CD14-positive monocyte (primary cell): ENCODE measurements at regions not wholly inside any gene's neighbourhood (a gene's known extent, or its start where the extent isn't known, plus 50 kb on each side); places are given as distances from the start of the nearest gene placed in this dataset.

Experiments used
- DNase-seq, 3 donors: peaks; one replicate each; pipeline ENCODE4 v3.0.0-alpha.2; 2011 to 2022
- H2AFZ ChIP-seq: 2 replicates; pipeline ENCODE4 v1.6.0; 2012; ENCODE audit warnings: mild to moderate bottlenecking, low read depth, low read length, inconsistent platforms; ENCODE audit not compliant: insufficient read depth, poor library complexity, severe bottlenecking
- H3K27ac ChIP-seq, 2 donors: 1 replicate in 1 of 2; 2 replicates in 1 of 2; pipeline ENCODE4 v1.5.1; 2012 to 2013; ENCODE audit warnings: low read length in 2 of 2, control low read depth in 1 of 2, inconsistent platforms in 1 of 2, low read depth in 1 of 2, mild to moderate bottlenecking in 1 of 2
- H3K27me3 ChIP-seq, 2 donors: one replicate each; pipeline versions ENCODE4 v1.6.0 to v1.6.1; 2011 to 2013; ENCODE audit warnings: low read length in 2 of 2; ENCODE audit not compliant: control insufficient read depth in 2 of 2, insufficient read depth in 2 of 2
- H3K36me3 ChIP-seq, 2 donors: replicated peaks in 1 of 2; 1 replicate in 1 of 2; 2 replicates in 1 of 2; pipeline versions ENCODE4 v1.5.1 to v1.6.1; 2012 to 2013; ENCODE audit warnings: low read length in 2 of 2, control low read depth in 1 of 2, inconsistent platforms in 1 of 2, mild to moderate bottlenecking in 1 of 2; ENCODE audit not compliant: insufficient read depth in 2 of 2, control insufficient read depth in 1 of 2
- H3K4me1 ChIP-seq, 2 donors: 1 replicate in 1 of 2; 2 replicates in 1 of 2; pipeline versions ENCODE4 v1.5.1 to v1.6.1; 2012 to 2013; ENCODE audit warnings: low read length in 2 of 2, control low read depth in 1 of 2, inconsistent platforms in 1 of 2, mild to moderate bottlenecking in 1 of 2, moderate library complexity in 1 of 2; ENCODE audit not compliant: insufficient read depth in 2 of 2, control insufficient read depth in 1 of 2
- H3K4me2 ChIP-seq: replicated peaks from 2 replicates; pipeline ENCODE3; 2012; ENCODE audit warnings: low read length, moderate library complexity, mild to moderate bottlenecking; ENCODE audit not compliant: poor library complexity, severe bottlenecking; ENCODE audit errors: extremely low read depth
- H3K4me3 ChIP-seq, 3 experiments: fragments of 200-600 bp in 1 of 3; sonication (generic) in 1 of 3; replicated peaks in 1 of 3; 1 replicate in 2 of 3; 2 replicates in 1 of 3; pipeline ENCODE4 v1.5.1; 2011 to 2013; ENCODE audit warnings: low read length in 3 of 3, mild to moderate bottlenecking in 3 of 3, control low read depth in 2 of 3, low read depth in 2 of 3, inconsistent platforms in 1 of 3, moderate library complexity in 1 of 3
- H3K79me2 ChIP-seq: 2 replicates; pipeline ENCODE4 v1.6.0; 2012; ENCODE audit warnings: mild to moderate bottlenecking, control low read depth, inconsistent platforms, low read length, moderate library complexity; ENCODE audit not compliant: insufficient read depth
- H3K9ac ChIP-seq: 2 replicates; pipeline ENCODE4 v1.6.0; 2017; ENCODE audit warnings: low read length, mild to moderate bottlenecking; ENCODE audit not compliant: insufficient read depth, poor library complexity, severe bottlenecking
- H3K9me3 ChIP-seq, 2 donors: replicated peaks in 1 of 2; 1 replicate in 1 of 2; 2 replicates in 1 of 2; pipeline versions ENCODE4 v1.5.1 to v1.6.1; 2012 to 2013; ENCODE audit warnings: low read length in 2 of 2, control low read depth in 1 of 2; ENCODE audit not compliant: control insufficient read depth in 1 of 2, insufficient read depth in 1 of 2
- H4K20me1 ChIP-seq: 2 replicates; pipeline ENCODE4 v1.6.0; 2012; ENCODE audit warnings: mild to moderate bottlenecking, low read length, control low read depth, moderate library complexity; ENCODE audit not compliant: insufficient read depth
- H3K27ac Mint-ChIP-seq, 7 donors: one replicate each; pipeline ENCODE4 v1.8.0; 2020; ENCODE audit warnings: mild to moderate bottlenecking in 7 of 7, mixed read lengths in 7 of 7, moderate library complexity in 6 of 7, inconsistent platforms in 2 of 7
- H3K27me3 Mint-ChIP-seq, 3 donors: one replicate each; pipeline ENCODE4 v1.8.0; 2021 to 2022; ENCODE audit warnings: low read depth in 3 of 3, mild to moderate bottlenecking in 3 of 3, mixed read lengths in 3 of 3, moderate library complexity in 3 of 3, inconsistent platforms in 1 of 3
- H3K36me3 Mint-ChIP-seq, 2 donors: one replicate each; pipeline ENCODE4 v1.8.0; 2020; ENCODE audit warnings: mixed read lengths in 2 of 2, inconsistent platforms in 1 of 2, mild to moderate bottlenecking in 1 of 2
- H3K4me1 Mint-ChIP-seq: one replicate; pipeline ENCODE4 v1.8.0; 2020; ENCODE audit warnings: mild to moderate bottlenecking, mixed read lengths
- H3K4me3 Mint-ChIP-seq, 2 donors: one replicate each; pipeline ENCODE4 v1.8.0; 2020; ENCODE audit warnings: mild to moderate bottlenecking in 2 of 2, mixed read lengths in 2 of 2, moderate library complexity in 1 of 2
- H3K9me3 Mint-ChIP-seq, 7 donors: one replicate each; pipeline ENCODE4 v1.8.0; 2020 to 2022; ENCODE audit warnings: mixed read lengths in 7 of 7, mild to moderate bottlenecking in 6 of 7, moderate library complexity in 6 of 7, inconsistent platforms in 2 of 7
- CTCF ChIP-seq: fragments of 200-600 bp; IDR thresholded peaks from one replicate; pipeline ENCODE4 v1.8.0; 2022; ENCODE audit warnings: antibody characterized with exemption, mild to moderate bottlenecking
- WGBS: methylation state at CpG from one replicate; pipeline ENCODE4 v1.1.5; 2013; ENCODE audit warnings: missing lambda C conversion rate; ENCODE audit not compliant: insufficient coverage; 5-methylcytosine and 5-hydroxymethylcytosine counted together
- intact Hi-C, 2 donors: fragments of 100-400 bp; cut with micrococcal nuclease; formaldehyde crosslinking; loops; one replicate each; pipeline versions ENCODE4 v1.15.0 to v1.15.1; 2023

GRCh38 chr1:233815865-233816264, 88.6 kb upstream of the SLC35F3 start:
- no peaks in the 10 kb centered on the region for H3K4me1 ChIP-seq
- H4K20me1 ChIP-seq = no peaks in the 10 kb centered on the region
- no peak overlapping the region for H3K4me3 ChIP-seq
- peaks cover 0 to 3% (median 1%) of the 10 kb centered on the region in 3 donors for H3K27me3 Mint-ChIP-seq
- 60% methylated on average over 1 of the region's 3 CpGs for WGBS
- no peaks in the 10 kb centered on the region for H3K9me3 ChIP-seq
- H3K36me3 Mint-ChIP-seq = no peaks in the 10 kb centered on the region
- no peak overlapping the region for H3K4me2 ChIP-seq
- no peaks in the 10 kb centered on the region for H3K27me3 ChIP-seq
- intact Hi-C loops = no loop called here
- no peak overlapping the region for H3K27ac ChIP-seq
- no peak for TF ChIP-seq CTCF
- no peaks in the 10 kb centered on the region for H3K4me1 Mint-ChIP-seq
- H3K36me3 ChIP-seq = no peaks in the 10 kb centered on the region
- H3K9me3 Mint-ChIP-seq = peaks cover 0 to 6% (median 0%) of the 10 kb centered on the region in 7 donors
- no peak overlapping the region for H3K4me3 Mint-ChIP-seq
- no peak overlapping the region for H3K27ac Mint-ChIP-seq
- no peak overlapping the region for H2AFZ ChIP-seq
- no peak overlapping the region for H3K9ac ChIP-seq
- H3K79me2 ChIP-seq = no peaks in the 10 kb centered on the region
- DNase-seq = no peak

GRCh38 chr1:233816348-233816747, 88.1 kb upstream of the SLC35F3 start:
- WGBS = 80% methylated on average over 1 of the region's 2 CpGs
- no peak overlapping the region for H3K27ac ChIP-seq
- H3K4me1 Mint-ChIP-seq = no peaks in the 10 kb centered on the region
- DNase-seq = no peak
- intact Hi-C loops = no loop called here
- peaks cover 0 to 6% (median 0%) of the 10 kb centered on the region in 7 donors for H3K9me3 Mint-ChIP-seq
- no peak overlapping the region for H3K4me3 Mint-ChIP-seq
- H3K36me3 Mint-ChIP-seq = no peaks in the 10 kb centered on the region
- no peaks in the 10 kb centered on the region for H3K9me3 ChIP-seq
- TF ChIP-seq CTCF = no peak
- no peaks in the 10 kb centered on the region for H3K36me3 ChIP-seq
- H2AFZ ChIP-seq = no peak overlapping the region
- H3K27ac Mint-ChIP-seq = no peak overlapping the region
- H3K4me2 ChIP-seq = no peak overlapping the region
- H3K4me3 ChIP-seq = no peak overlapping the region
- no peaks in the 10 kb centered on the region for H3K79me2 ChIP-seq
- no peaks in the 10 kb centered on the region for H3K4me1 ChIP-seq
- no peak overlapping the region for H3K9ac ChIP-seq
- H4K20me1 ChIP-seq = no peaks in the 10 kb centered on the region
- H3K27me3 ChIP-seq = no peaks in the 10 kb centered on the region
- peaks cover 0 to 3% (median 1%) of the 10 kb centered on the region in 3 donors for H3K27me3 Mint-ChIP-seq
